ENCODE measurements at regions not wholly inside any gene's neighbourhood (a gene's known extent, or its start where the extent isn't known, plus 50 kb on each side); places are given as distances from the start of the nearest gene placed in this dataset.

- DNase-seq (ENCODE audit: low read depth), result no peak
- TF ChIP-seq, protein P1, sequence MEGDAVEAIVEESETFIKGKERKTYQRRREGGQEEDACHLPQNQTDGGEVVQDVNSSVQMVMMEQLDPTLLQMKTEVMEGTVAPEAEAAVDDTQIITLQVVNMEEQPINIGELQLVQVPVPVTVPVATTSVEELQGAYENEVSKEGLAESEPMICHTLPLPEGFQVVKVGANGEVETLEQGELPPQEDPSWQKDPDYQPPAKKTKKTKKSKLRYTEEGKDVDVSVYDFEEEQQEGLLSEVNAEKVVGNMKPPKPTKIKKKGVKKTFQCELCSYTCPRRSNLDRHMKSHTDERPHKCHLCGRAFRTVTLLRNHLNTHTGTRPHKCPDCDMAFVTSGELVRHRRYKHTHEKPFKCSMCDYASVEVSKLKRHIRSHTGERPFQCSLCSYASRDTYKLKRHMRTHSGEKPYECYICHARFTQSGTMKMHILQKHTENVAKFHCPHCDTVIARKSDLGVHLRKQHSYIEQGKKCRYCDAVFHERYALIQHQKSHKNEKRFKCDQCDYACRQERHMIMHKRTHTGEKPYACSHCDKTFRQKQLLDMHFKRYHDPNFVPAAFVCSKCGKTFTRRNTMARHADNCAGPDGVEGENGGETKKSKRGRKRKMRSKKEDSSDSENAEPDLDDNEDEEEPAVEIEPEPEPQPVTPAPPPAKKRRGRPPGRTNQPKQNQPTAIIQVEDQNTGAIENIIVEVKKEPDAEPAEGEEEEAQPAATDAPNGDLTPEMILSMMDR (IDR thresholded peaks at IDR 0.05; ENCODE audit: control insufficient read depth, insufficient read depth, low read depth, low read length, missing control alignments), result no peak
Measured at GRCh38 chr6:14620522-14620921, 502.9 kb downstream of the CD83 start.

GRCh38 chr6:14621518-14621917 is 503.9 kb downstream of the CD83 start:
- TF ChIP-seq, protein P1 (IDR thresholded peaks at IDR 0.05; ENCODE audit: control insufficient read depth, insufficient read depth, low read depth, low read length, missing control alignments), result no peak
- DNase-seq (ENCODE audit: low read depth), result no peak
- H3K4me3 ChIP-seq (ENCODE audit: control insufficient read depth, low read depth, low read length), result no peak overlapping the region

More at GRCh38 chr6:14620522-14620921, 502.9 kb downstream of the CD83 start:
- H3K4me3 ChIP-seq (ENCODE audit: control insufficient read depth, low read depth, low read length), result no peak overlapping the region

GRCh38 chr6:14622085-14622484 is 504.5 kb downstream of the CD83 start:
- H3K4me3 ChIP-seq (ENCODE audit: control insufficient read depth, low read depth, low read length), result no peak overlapping the region
- DNase-seq (ENCODE audit: low read depth), result no peak
- TF ChIP-seq, protein P1 (IDR thresholded peaks at IDR 0.05; ENCODE audit: control insufficient read depth, insufficient read depth, low read depth, low read length, missing control alignments), result no peak

DNA sequence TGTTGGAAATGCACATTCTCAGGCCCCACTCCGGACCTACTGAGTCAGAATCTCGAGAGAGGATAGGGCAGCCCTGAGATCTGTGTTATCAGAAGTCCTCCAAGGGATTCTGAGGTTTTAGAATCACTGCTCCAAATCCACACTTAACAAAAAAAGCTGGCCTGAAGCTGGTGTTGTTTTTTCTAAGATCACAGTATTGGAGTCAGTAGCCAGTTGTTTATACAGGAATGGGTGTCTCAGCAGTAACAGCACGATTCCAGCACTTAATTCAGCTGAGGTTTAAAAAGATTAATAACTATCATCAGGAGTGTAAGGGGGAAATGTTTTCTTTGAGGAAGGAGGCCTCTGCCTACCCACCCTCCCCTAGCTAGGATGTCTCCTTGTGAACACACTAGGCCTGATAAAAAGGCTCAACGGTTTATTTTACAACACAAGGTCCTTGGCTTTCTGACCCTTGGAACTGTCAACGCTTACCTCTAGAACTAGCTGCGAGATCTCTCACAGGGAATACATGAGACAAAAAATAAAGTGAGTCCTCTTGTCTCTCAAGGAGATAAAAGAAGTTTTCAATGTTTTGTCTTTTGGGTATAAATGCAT is 505.4 kb downstream of the CD83 start:
- TF ChIP-seq, protein P1 (IDR thresholded peaks at IDR 0.05; ENCODE audit: control insufficient read depth, insufficient read depth, low read depth, low read length, missing control alignments), result no peak
- H3K4me3 ChIP-seq (ENCODE audit: control insufficient read depth, low read depth, low read length), result no peak overlapping the region
- DNase-seq (ENCODE audit: low read depth), result no peak

GRCh38 chr6:14625173-14625895 is 507.8 kb downstream of the CD83 start:
- DNase-seq (ENCODE audit: low read depth), result no peak
- TF ChIP-seq, protein P1 (IDR thresholded peaks at IDR 0.05; ENCODE audit: control insufficient read depth, insufficient read depth, low read depth, low read length, missing control alignments), result no peak
- H3K4me3 ChIP-seq (ENCODE audit: control insufficient read depth, low read depth, low read length), result no peak overlapping the region

DNA sequence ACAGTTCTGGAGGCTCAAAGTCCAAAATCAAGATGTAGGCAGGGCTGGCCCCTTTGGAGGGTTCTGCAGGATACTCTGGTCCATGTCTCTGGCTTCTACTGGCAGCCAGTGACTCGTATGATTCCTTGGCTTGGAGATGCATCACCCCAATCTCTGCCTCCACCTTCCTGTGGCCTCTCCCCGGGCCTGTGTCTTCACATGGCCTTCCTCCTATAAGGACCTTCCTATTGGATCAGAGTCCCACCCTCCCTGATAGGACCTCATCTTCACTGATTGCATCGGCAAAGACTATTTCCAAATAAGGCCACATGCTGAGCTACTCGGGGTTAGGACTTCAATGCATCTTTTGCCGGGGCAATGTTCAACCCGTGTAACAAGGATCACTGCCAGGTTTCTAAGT is 509.0 kb downstream of the CD83 start:
- H3K4me3 ChIP-seq (ENCODE audit: control insufficient read depth, low read depth, low read length), result no peak overlapping the region
- TF ChIP-seq, protein P1 (IDR thresholded peaks at IDR 0.05; ENCODE audit: control insufficient read depth, insufficient read depth, low read depth, low read length, missing control alignments), result no peak
- DNase-seq (ENCODE audit: low read depth), result no peak
